A549 (cell line): ENCODE measurements at regions not wholly inside any gene's neighbourhood (a gene's known extent, or its start where the extent isn't known, plus 50 kb on each side); places are given as distances from the start of the nearest gene placed in this dataset.

ENCODE experiments used
- ATAC-seq, 2 experiments: fragments of 200-7000 bp in 1 of 2; fragments of >200 bp in 1 of 2; cut with Nextera tagmentation in 1 of 2; cut with Tn5 transposase in 1 of 2; 3 replicates each; pipeline versions ENCODE4 v1.8.0 to v1.9.1; 2018 to 2020; ENCODE audit warnings: mild to moderate bottlenecking in 1 of 2, moderate library complexity in 1 of 2
- CTCF ChIA-PET: fragments of 300-600 bp; sonication (Branson Sonifier 250); formaldehyde crosslinking; extraction: SDS; loops from one replicate; lab custom pipeline; 2021; ENCODE audit warnings: antibody characterized with exemption, inconsistent platforms; lab: Yijun Ruan, JAX
- POLR2A ChIA-PET: fragments of 350-600 bp; formaldehyde crosslinking; extraction: SDS; loops from one replicate; lab custom pipeline; 2021; ENCODE audit warnings: antibody characterized with exemption, inconsistent platforms; lab: Yijun Ruan, JAX
- DNase-seq, 2 experiments: peaks; one replicate each; pipeline versions ENCODE4 v3.0.0 to v3.0.0-alpha.2; 2011 to 2016; ENCODE audit warnings: low read depth in 1 of 2, low spot score in 1 of 2
- FAIRE-seq: peaks from 2 replicates; lab custom pipeline; 2011; peaks lifted over from hg19 to GRCh38; lab: Jason Lieb, UNC
- H3K27ac ChIP-seq, 2 experiments: fragments of >200 bp; sonication (Bioruptor Twin); formaldehyde crosslinking; 3 replicates each; pipeline ENCODE4 v1.5.1; 2016 to 2017
- H3K4me1 ChIP-seq: fragments of >200 bp; sonication (Bioruptor Twin); formaldehyde crosslinking; 3 replicates; pipeline ENCODE4 v1.6.1; 2016
- H3K4me2 ChIP-seq: fragments of >200 bp; sonication (Bioruptor Twin); formaldehyde crosslinking; 3 replicates; pipeline ENCODE4 v1.6.1; 2016
- H3K4me3 ChIP-seq: fragments of >200 bp; sonication (Bioruptor Twin); formaldehyde crosslinking; 3 replicates; pipeline ENCODE4 v1.5.1; 2016
- H3K9me3 ChIP-seq: fragments of >200 bp; sonication (Bioruptor Twin); formaldehyde crosslinking; 3 replicates; pipeline ENCODE4 v1.6.1; 2016
- BHLHE40 ChIP-seq: IDR thresholded peaks from 2 replicates; pipeline ENCODE4 v1.6.1; 2012; ENCODE audit warnings: low read depth, low read length, inconsistent platforms
- CBX8 ChIP-seq: fragments of 200-600 bp; sonication (generic); IDR thresholded peaks from 2 replicates; pipeline ENCODE4 v1.6.1; 2016
- E2F6 ChIP-seq: IDR thresholded peaks from 2 replicates; pipeline ENCODE4 v1.6.1; 2012; ENCODE audit warnings: low read depth, borderline replicate concordance
- EHF ChIP-seq: fragments of 250-450 bp; sonication (Bioruptor Pico); IDR thresholded peaks from 2 replicates; pipeline ENCODE4 v1.5.0; 2020; ENCODE audit warnings: mild to moderate bottlenecking
- FOSL2 ChIP-seq, 2 experiments: fragments of 450-650 bp in 1 of 2; fragments of >200 bp in 1 of 2; sonication (Bioruptor Twin) in 1 of 2; formaldehyde crosslinking; IDR thresholded peaks; 2 replicates each; pipeline versions ENCODE4 v1.5.0 to v1.6.1; 2016 to 2020; ENCODE audit warnings: mild to moderate bottlenecking in 1 of 2, moderate library complexity in 1 of 2
- GATA3 ChIP-seq: IDR thresholded peaks from 2 replicates; pipeline ENCODE4 v1.6.1; 2012; ENCODE audit warnings: borderline replicate concordance
- HOXB13 ChIP-seq: fragments of 250-450 bp; sonication (Bioruptor Pico); IDR thresholded peaks from 2 replicates; pipeline ENCODE4 v1.5.0; 2020; ENCODE audit warnings: low read depth, mild to moderate bottlenecking, moderate library complexity
- HOXB5 ChIP-seq: fragments of 250-450 bp; sonication (Bioruptor Pico); IDR thresholded peaks from 2 replicates; pipeline ENCODE4 v1.5.0; 2020; ENCODE audit warnings: mild to moderate bottlenecking, moderate library complexity
- JUNB ChIP-seq: fragments of >200 bp; sonication (Bioruptor Twin); formaldehyde crosslinking; IDR thresholded peaks from 2 replicates; pipeline ENCODE4 v1.6.1; 2016
- KDM1A ChIP-seq: fragments of 200-600 bp; sonication (generic); IDR thresholded peaks from 2 replicates; pipeline ENCODE4 v1.6.1; 2016; ENCODE audit warnings: low read depth, mild to moderate bottlenecking
- KDM5A ChIP-seq: fragments of 200-600 bp; sonication (generic); IDR thresholded peaks from 2 replicates; pipeline ENCODE4 v1.6.1; 2016; ENCODE audit warnings: antibody characterized with exemption, mild to moderate bottlenecking
- MAX ChIP-seq: IDR thresholded peaks from 2 replicates; pipeline ENCODE4 v1.6.1; 2012
- MYC ChIP-seq: IDR thresholded peaks from 2 replicates; pipeline ENCODE4 v1.6.1; 2012; ENCODE audit warnings: mild to moderate bottlenecking, inconsistent platforms, low read length, improper control_type of control experiment, borderline replicate concordance
- NPAS2 ChIP-seq: fragments of 250-450 bp; sonication (Bioruptor Pico); IDR thresholded peaks from 2 replicates; pipeline ENCODE4 v1.8.0; 2022; ENCODE audit warnings: mild to moderate bottlenecking, moderate library complexity, borderline replicate concordance
- POLR2A ChIP-seq: IDR thresholded peaks from 2 replicates; pipeline ENCODE4 v1.6.1; 2012; ENCODE audit warnings: mild to moderate bottlenecking, low read length
- POLR2AphosphoS2 ChIP-seq: conservative IDR thresholded peaks from 2 replicates; pipeline ENCODE4 v1.6.1; 2012; ENCODE audit warnings: low read length, improper control_type of control experiment, inconsistent platforms
- SMC3 ChIP-seq: fragments of >200 bp; sonication (Bioruptor Twin); formaldehyde crosslinking; IDR thresholded peaks from 3 replicates; pipeline ENCODE4 v1.6.1; 2018; ENCODE audit warnings: inconsistent platforms
- SREBF2 ChIP-seq: fragments of 450-650 bp; IDR thresholded peaks from 2 replicates; pipeline ENCODE4 v1.6.1; 2014; ENCODE audit warnings: mild to moderate bottlenecking, moderate library complexity
- TP53 ChIP-seq: fragments of 250-450 bp; sonication (Bioruptor Pico); IDR thresholded peaks from 2 replicates; pipeline ENCODE4 v1.5.0; 2021; ENCODE audit warnings: mild to moderate bottlenecking, moderate library complexity
- ZC3H11A ChIP-seq: fragments of 450-650 bp; IDR thresholded peaks from 2 replicates; pipeline ENCODE4 v1.6.1; 2014; ENCODE audit warnings: antibody characterized with exemption, mild to moderate bottlenecking
- ZSCAN20 ChIP-seq: fragments of 250-450 bp; sonication (Bioruptor Pico); IDR thresholded peaks from 2 replicates; pipeline ENCODE4 v1.8.0; 2022; ENCODE audit warnings: mild to moderate bottlenecking, moderate library complexity
- WGBS: methylation state at CpG from one replicate; pipeline ENCODE4 v1.1.6; 2017; ENCODE audit errors: missing lambda C conversion rate; 5-methylcytosine and 5-hydroxymethylcytosine counted together
- TF ChIP-seq, protein P1 (sequence below): fragments of 450-650 bp; IDR thresholded peaks from 2 replicates; pipeline ENCODE4 v1.6.1; 2014; ENCODE audit warnings: antibody characterized with exemption
- TF ChIP-seq, protein P2 (sequence below): fragments of >200 bp; sonication (Bioruptor Twin); formaldehyde crosslinking; IDR thresholded peaks from 3 replicates; pipeline ENCODE4 v1.5.1; 2016
- TF ChIP-seq, protein P3 (sequence below): fragments of 250-450 bp; sonication (Bioruptor Pico); IDR thresholded peaks from 2 replicates; pipeline ENCODE4 v1.5.0; 2020; ENCODE audit warnings: low read depth, mild to moderate bottlenecking, moderate library complexity
- TF ChIP-seq, protein P4 (sequence below): fragments of 250-450 bp; sonication (Bioruptor Pico); IDR thresholded peaks from 2 replicates; pipeline ENCODE4 v1.5.0; 2021; ENCODE audit warnings: mild to moderate bottlenecking, moderate library complexity, borderline replicate concordance

- FAIRE-seq (no peak), ATAC-seq (no peak), DNase-seq (no peak)
- Histone ChIP-seq H3K4me1 (peaks cover 12% of the 10 kb centered on the region), H3K4me3 (no peak overlapping the region), H3K27ac (no peak overlapping the region), H3K9me3 (peaks cover under 1% of the 10 kb centered on the region; the same call in 1 of the 3 replicates)
- 39% methylated on average over 5 of the region's 5 CpGs for WGBS
- POLR2A ChIA-PET, result no interaction called here
- TF ChIP-seq JUNB, result no peak
- no peak for TF ChIP-seq CBX8
- no peak for TF ChIP-seq POLR2A
- TF ChIP-seq ZSCAN20 (CRISPR knock-in tag), result no peak
- no peak for TF ChIP-seq MYC
- TF ChIP-seq ZC3H11A, result no peak
- no peak for TF ChIP-seq BHLHE40
- TF ChIP-seq, protein P1, sequence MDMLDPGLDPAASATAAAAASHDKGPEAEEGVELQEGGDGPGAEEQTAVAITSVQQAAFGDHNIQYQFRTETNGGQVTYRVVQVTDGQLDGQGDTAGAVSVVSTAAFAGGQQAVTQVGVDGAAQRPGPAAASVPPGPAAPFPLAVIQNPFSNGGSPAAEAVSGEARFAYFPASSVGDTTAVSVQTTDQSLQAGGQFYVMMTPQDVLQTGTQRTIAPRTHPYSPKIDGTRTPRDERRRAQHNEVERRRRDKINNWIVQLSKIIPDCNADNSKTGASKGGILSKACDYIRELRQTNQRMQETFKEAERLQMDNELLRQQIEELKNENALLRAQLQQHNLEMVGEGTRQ, result no peak
- TF ChIP-seq POLR2AphosphoS2, result no peak
- no peak for TF ChIP-seq MAX
- no peak for TF ChIP-seq SREBF2
- no peak for TF ChIP-seq HOXB13 (CRISPR knock-in tag)
- TF ChIP-seq, all 56 proteins: peak for 0
- H3K4me2 ChIP-seq, result no peak overlapping the region
- CTCF ChIA-PET, result no interaction called here
Measured at GRCh38 chr2:239460780-239461179, 60.0 kb upstream of the HDAC4 start.

DNA sequence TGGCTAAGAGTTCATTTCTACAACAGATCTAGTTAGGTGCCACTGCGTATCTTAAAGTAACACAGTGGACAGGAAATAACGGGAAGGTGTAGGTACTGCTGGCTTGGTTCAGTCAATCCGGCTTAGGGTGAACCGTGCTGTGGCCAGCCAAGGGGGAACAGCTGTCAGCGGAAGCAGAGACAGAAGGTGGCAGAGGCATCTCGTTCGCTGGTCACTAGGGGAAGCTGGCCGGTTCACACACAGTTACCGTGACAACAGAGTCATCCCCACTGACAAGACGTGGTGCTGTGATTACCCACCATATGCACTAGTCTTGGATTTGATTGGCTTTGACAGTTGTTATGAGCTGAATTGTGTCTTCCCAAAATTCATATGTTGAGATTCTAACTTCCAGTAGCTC lies 58.8 kb upstream of the HDAC4 start:
- Histone ChIP-seq H3K4me1 (peaks cover under 1% of the 10 kb centered on the region; the same call in 1 of the 3 replicates), H3K27ac (no peak overlapping the region), H3K4me2 (no peak overlapping the region)
- WGBS, result 67% methylated on average over 10 of the region's 10 CpGs
- no peak for TF ChIP-seq HOXB5 (CRISPR knock-in tag)
- TF ChIP-seq, protein P2, sequence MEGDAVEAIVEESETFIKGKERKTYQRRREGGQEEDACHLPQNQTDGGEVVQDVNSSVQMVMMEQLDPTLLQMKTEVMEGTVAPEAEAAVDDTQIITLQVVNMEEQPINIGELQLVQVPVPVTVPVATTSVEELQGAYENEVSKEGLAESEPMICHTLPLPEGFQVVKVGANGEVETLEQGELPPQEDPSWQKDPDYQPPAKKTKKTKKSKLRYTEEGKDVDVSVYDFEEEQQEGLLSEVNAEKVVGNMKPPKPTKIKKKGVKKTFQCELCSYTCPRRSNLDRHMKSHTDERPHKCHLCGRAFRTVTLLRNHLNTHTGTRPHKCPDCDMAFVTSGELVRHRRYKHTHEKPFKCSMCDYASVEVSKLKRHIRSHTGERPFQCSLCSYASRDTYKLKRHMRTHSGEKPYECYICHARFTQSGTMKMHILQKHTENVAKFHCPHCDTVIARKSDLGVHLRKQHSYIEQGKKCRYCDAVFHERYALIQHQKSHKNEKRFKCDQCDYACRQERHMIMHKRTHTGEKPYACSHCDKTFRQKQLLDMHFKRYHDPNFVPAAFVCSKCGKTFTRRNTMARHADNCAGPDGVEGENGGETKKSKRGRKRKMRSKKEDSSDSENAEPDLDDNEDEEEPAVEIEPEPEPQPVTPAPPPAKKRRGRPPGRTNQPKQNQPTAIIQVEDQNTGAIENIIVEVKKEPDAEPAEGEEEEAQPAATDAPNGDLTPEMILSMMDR, result no peak
- TF ChIP-seq, protein P3, sequence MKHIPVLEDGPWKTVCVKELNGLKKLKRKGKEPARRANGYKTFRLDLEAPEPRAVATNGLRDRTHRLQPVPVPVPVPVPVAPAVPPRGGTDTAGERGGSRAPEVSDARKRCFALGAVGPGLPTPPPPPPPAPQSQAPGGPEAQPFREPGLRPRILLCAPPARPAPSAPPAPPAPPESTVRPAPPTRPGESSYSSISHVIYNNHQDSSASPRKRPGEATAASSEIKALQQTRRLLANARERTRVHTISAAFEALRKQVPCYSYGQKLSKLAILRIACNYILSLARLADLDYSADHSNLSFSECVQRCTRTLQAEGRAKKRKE (CRISPR knock-in tag), result no peak
- no peak for TF ChIP-seq FOSL2 (IDR thresholded peaks at IDR 0.05)
- TF ChIP-seq FOSL2 (CRISPR knock-in tag; IDR thresholded peaks at IDR 0.05), result no peak
- TF ChIP-seq, protein P4, sequence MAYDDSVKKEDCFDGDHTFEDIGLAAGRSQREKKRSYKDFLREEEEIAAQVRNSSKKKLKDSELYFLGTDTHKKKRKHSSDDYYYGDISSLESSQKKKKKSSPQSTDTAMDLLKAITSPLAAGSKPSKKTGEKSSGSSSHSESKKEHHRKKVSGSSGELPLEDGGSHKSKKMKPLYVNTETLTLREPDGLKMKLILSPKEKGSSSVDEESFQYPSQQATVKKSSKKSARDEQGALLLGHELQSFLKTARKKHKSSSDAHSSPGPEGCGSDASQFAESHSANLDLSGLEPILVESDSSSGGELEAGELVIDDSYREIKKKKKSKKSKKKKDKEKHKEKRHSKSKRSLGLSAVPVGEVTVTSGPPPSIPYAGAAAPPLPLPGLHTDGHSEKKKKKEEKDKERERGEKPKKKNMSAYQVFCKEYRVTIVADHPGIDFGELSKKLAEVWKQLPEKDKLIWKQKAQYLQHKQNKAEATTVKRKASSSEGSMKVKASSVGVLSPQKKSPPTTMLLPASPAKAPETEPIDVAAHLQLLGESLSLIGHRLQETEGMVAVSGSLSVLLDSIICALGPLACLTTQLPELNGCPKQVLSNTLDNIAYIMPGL (CRISPR knock-in tag), result no peak
- TF ChIP-seq NPAS2 (CRISPR knock-in tag), result no peak
- TF ChIP-seq BHLHE40, result no peak
- no peak for TF ChIP-seq KDM1A
- TF ChIP-seq E2F6, result no peak
- TF ChIP-seq KDM5A, result no peak
- TF ChIP-seq MYC, result no peak
- TF ChIP-seq ZC3H11A, result no peak
- TF ChIP-seq EHF (CRISPR knock-in tag), result no peak
- TF ChIP-seq SMC3, result no peak
- no peak for TF ChIP-seq TP53 (CRISPR knock-in tag)
- TF ChIP-seq JUNB, result no peak
- no peak for TF ChIP-seq CBX8
- no peak for TF ChIP-seq GATA3
- TF ChIP-seq, all 56 proteins: peak for 0
- ChIA-PET CTCF (interaction anchor here (0.6 kb wide), 1 partner anchor 22 kb away, joined by 3 read pairs; no protein-coding TSS in a partner anchor), POLR2A (no interaction called here)
- Histone ChIP-seq H3K4me3 (no peak overlapping the region), H3K9me3 (peaks cover 5% of the 10 kb centered on the region; the same call in 1 of the 3 replicates)
- no peak for DNase-seq
- FAIRE-seq, result no peak
- ATAC-seq, result no peak
